A549 (cell line): ENCODE measurements at regions not wholly inside any gene's neighbourhood (a gene's known extent, or its start where the extent isn't known, plus 50 kb on each side); places are given as distances from the start of the nearest gene placed in this dataset.

Source experiments
- ATAC-seq, 2 experiments: fragments of 200-7000 bp in 1 of 2; fragments of >200 bp in 1 of 2; cut with Nextera tagmentation in 1 of 2; cut with Tn5 transposase in 1 of 2; 3 replicates each; pipeline versions ENCODE4 v1.8.0 to v1.9.1; 2018 to 2020; ENCODE audit warnings: mild to moderate bottlenecking in 1 of 2, moderate library complexity in 1 of 2
- CTCF ChIA-PET: fragments of 300-600 bp; sonication (Branson Sonifier 250); formaldehyde crosslinking; extraction: SDS; loops from one replicate; lab custom pipeline; 2021; ENCODE audit warnings: antibody characterized with exemption, inconsistent platforms; lab: Yijun Ruan, JAX
- POLR2A ChIA-PET: fragments of 350-600 bp; formaldehyde crosslinking; extraction: SDS; loops from one replicate; lab custom pipeline; 2021; ENCODE audit warnings: antibody characterized with exemption, inconsistent platforms; lab: Yijun Ruan, JAX
- DNase-seq, 2 experiments: peaks; one replicate each; pipeline versions ENCODE4 v3.0.0 to v3.0.0-alpha.2; 2011 to 2016; ENCODE audit warnings: low read depth in 1 of 2, low spot score in 1 of 2
- FAIRE-seq: peaks from 2 replicates; lab custom pipeline; 2011; peaks lifted over from hg19 to GRCh38; lab: Jason Lieb, UNC
- H3K27ac ChIP-seq, 2 experiments: fragments of >200 bp; sonication (Bioruptor Twin); formaldehyde crosslinking; 3 replicates each; pipeline ENCODE4 v1.5.1; 2016 to 2017
- H3K4me1 ChIP-seq: fragments of >200 bp; sonication (Bioruptor Twin); formaldehyde crosslinking; 3 replicates; pipeline ENCODE4 v1.6.1; 2016
- H3K4me2 ChIP-seq: fragments of >200 bp; sonication (Bioruptor Twin); formaldehyde crosslinking; 3 replicates; pipeline ENCODE4 v1.6.1; 2016
- H3K4me3 ChIP-seq: fragments of >200 bp; sonication (Bioruptor Twin); formaldehyde crosslinking; 3 replicates; pipeline ENCODE4 v1.5.1; 2016
- H3K9me3 ChIP-seq: fragments of >200 bp; sonication (Bioruptor Twin); formaldehyde crosslinking; 3 replicates; pipeline ENCODE4 v1.6.1; 2016
- BCL3 ChIP-seq: fragments of >200 bp; sonication (Bioruptor Twin); formaldehyde crosslinking; IDR thresholded peaks from 3 replicates; pipeline ENCODE4 v1.6.1; 2016
- BHLHE40 ChIP-seq: IDR thresholded peaks from 2 replicates; pipeline ENCODE4 v1.6.1; 2012; ENCODE audit warnings: low read depth, low read length, inconsistent platforms
- CBX2 ChIP-seq: fragments of 200-600 bp; sonication (generic); IDR thresholded peaks from 2 replicates; pipeline ENCODE4 v1.6.1; 2016; ENCODE audit warnings: low read depth, mild to moderate bottlenecking, borderline replicate concordance
- CEBPB ChIP-seq, 2 experiments: fragments of >200 bp in 1 of 2; sonication (Bioruptor Twin) in 1 of 2; formaldehyde crosslinking in 1 of 2; IDR thresholded peaks; 2 replicates each; pipeline ENCODE4 v1.6.1; 2012 to 2016
- CHD2 ChIP-seq: fragments of 150-350 bp; IDR thresholded peaks from 2 replicates; pipeline ENCODE4 v1.6.1; 2014; ENCODE audit warnings: low read length; ENCODE audit not compliant: partially characterized antibody
- E2F6 ChIP-seq: IDR thresholded peaks from 2 replicates; pipeline ENCODE4 v1.6.1; 2012; ENCODE audit warnings: low read depth, borderline replicate concordance
- EHF ChIP-seq: fragments of 250-450 bp; sonication (Bioruptor Pico); IDR thresholded peaks from 2 replicates; pipeline ENCODE4 v1.5.0; 2020; ENCODE audit warnings: mild to moderate bottlenecking
- EHMT2 ChIP-seq: fragments of 200-600 bp; sonication (generic); IDR thresholded peaks from 2 replicates; pipeline ENCODE4 v1.6.1; 2016; ENCODE audit warnings: antibody characterized with exemption, low read depth, mild to moderate bottlenecking, moderate library complexity
- EP300 ChIP-seq, 2 experiments: fragments of >200 bp; sonication (Bioruptor Twin); formaldehyde crosslinking; IDR thresholded peaks; 2 replicates in 1 of 2; 3 replicates in 1 of 2; pipeline ENCODE4 v1.6.1; 2016 to 2017
- HDAC2 ChIP-seq: fragments of 200-600 bp; sonication (generic); IDR thresholded peaks from 2 replicates; pipeline ENCODE4 v1.6.1; 2016
- HEYL ChIP-seq: fragments of 250-450 bp; sonication (Bioruptor Pico); IDR thresholded peaks from 2 replicates; pipeline ENCODE4 v1.8.0; 2021; ENCODE audit warnings: mild to moderate bottlenecking, moderate library complexity
- HMGXB4 ChIP-seq: fragments of 250-450 bp; sonication (Bioruptor Pico); IDR thresholded peaks from 2 replicates; pipeline ENCODE4 v1.5.0; 2021; ENCODE audit warnings: mild to moderate bottlenecking, moderate library complexity, borderline replicate concordance
- HOXA7 ChIP-seq: fragments of 250-450 bp; sonication (Bioruptor Pico); IDR thresholded peaks from 2 replicates; pipeline ENCODE4 v1.5.0; 2020; ENCODE audit warnings: mild to moderate bottlenecking, moderate library complexity
- KDM5A ChIP-seq: fragments of 200-600 bp; sonication (generic); IDR thresholded peaks from 2 replicates; pipeline ENCODE4 v1.6.1; 2016; ENCODE audit warnings: antibody characterized with exemption, mild to moderate bottlenecking
- MAZ ChIP-seq: fragments of 150-350 bp; IDR thresholded peaks from 2 replicates; pipeline ENCODE4 v1.6.1; 2014; ENCODE audit warnings: antibody characterized with exemption, low read depth, low read length, borderline replicate concordance
- NFE2L2 ChIP-seq: fragments of 150-350 bp; conservative IDR thresholded peaks from 2 replicates; pipeline ENCODE4 v1.6.1; 2014; ENCODE audit warnings: low read length
- NPAS2 ChIP-seq: fragments of 250-450 bp; sonication (Bioruptor Pico); IDR thresholded peaks from 2 replicates; pipeline ENCODE4 v1.8.0; 2022; ENCODE audit warnings: mild to moderate bottlenecking, moderate library complexity, borderline replicate concordance
- PHF8 ChIP-seq: fragments of 200-600 bp; sonication (generic); IDR thresholded peaks from 2 replicates; pipeline ENCODE4 v1.6.1; 2016; ENCODE audit warnings: low read depth, mild to moderate bottlenecking, antibody characterized with exemption, moderate library complexity, borderline replicate concordance
- POLR2AphosphoS2 ChIP-seq: conservative IDR thresholded peaks from 2 replicates; pipeline ENCODE4 v1.6.1; 2012; ENCODE audit warnings: low read length, improper control_type of control experiment, inconsistent platforms
- RAD21 ChIP-seq, 2 experiments: fragments of >200 bp in 1 of 2; sonication (Bioruptor Twin) in 1 of 2; formaldehyde crosslinking in 1 of 2; IDR thresholded peaks in 1 of 2; conservative IDR thresholded peaks in 1 of 2; 2 replicates in 1 of 2; 3 replicates in 1 of 2; pipeline ENCODE4 v1.6.1; 2012 to 2018; ENCODE audit warnings: inconsistent platforms in 1 of 2
- RARB ChIP-seq: fragments of 250-450 bp; sonication (Bioruptor Pico); IDR thresholded peaks from 2 replicates; pipeline ENCODE4 v1.8.0; 2021; ENCODE audit warnings: mild to moderate bottlenecking, moderate library complexity
- RCOR1 ChIP-seq: fragments of 150-350 bp; IDR thresholded peaks from 2 replicates; pipeline ENCODE4 v1.6.1; 2014; ENCODE audit warnings: antibody characterized with exemption, low read length, low read depth
- RFX5 ChIP-seq: fragments of 450-650 bp; IDR thresholded peaks from 2 replicates; pipeline ENCODE4 v1.7.1; 2014; ENCODE audit warnings: antibody characterized with exemption, mild to moderate bottlenecking, moderate library complexity
- RNF2 ChIP-seq: fragments of 200-600 bp; sonication (generic); IDR thresholded peaks from 2 replicates; pipeline ENCODE4 v1.6.1; 2016; ENCODE audit warnings: low read depth, mild to moderate bottlenecking, antibody characterized with exemption, moderate library complexity, borderline replicate concordance
- SMC3 ChIP-seq: fragments of >200 bp; sonication (Bioruptor Twin); formaldehyde crosslinking; IDR thresholded peaks from 3 replicates; pipeline ENCODE4 v1.6.1; 2018; ENCODE audit warnings: inconsistent platforms
- TFCP2L1 ChIP-seq: fragments of 250-450 bp; sonication (Bioruptor Pico); IDR thresholded peaks from 2 replicates; pipeline ENCODE4 v1.5.0; 2021; ENCODE audit warnings: mild to moderate bottlenecking
- USF2 ChIP-seq: fragments of 450-650 bp; IDR thresholded peaks from 2 replicates; pipeline ENCODE4 v1.6.1; 2014; ENCODE audit warnings: antibody characterized with exemption
- ZC3H11A ChIP-seq: fragments of 450-650 bp; IDR thresholded peaks from 2 replicates; pipeline ENCODE4 v1.6.1; 2014; ENCODE audit warnings: antibody characterized with exemption, mild to moderate bottlenecking
- ZFP36 ChIP-seq: fragments of 450-650 bp; IDR thresholded peaks from 2 replicates; pipeline ENCODE4 v1.6.1; 2014; ENCODE audit warnings: borderline replicate concordance; ENCODE audit not compliant: partially characterized antibody
- ZSCAN20 ChIP-seq: fragments of 250-450 bp; sonication (Bioruptor Pico); IDR thresholded peaks from 2 replicates; pipeline ENCODE4 v1.8.0; 2022; ENCODE audit warnings: mild to moderate bottlenecking, moderate library complexity
- WGBS: methylation state at CpG from one replicate; pipeline ENCODE4 v1.1.6; 2017; ENCODE audit errors: missing lambda C conversion rate; 5-methylcytosine and 5-hydroxymethylcytosine counted together

DNA sequence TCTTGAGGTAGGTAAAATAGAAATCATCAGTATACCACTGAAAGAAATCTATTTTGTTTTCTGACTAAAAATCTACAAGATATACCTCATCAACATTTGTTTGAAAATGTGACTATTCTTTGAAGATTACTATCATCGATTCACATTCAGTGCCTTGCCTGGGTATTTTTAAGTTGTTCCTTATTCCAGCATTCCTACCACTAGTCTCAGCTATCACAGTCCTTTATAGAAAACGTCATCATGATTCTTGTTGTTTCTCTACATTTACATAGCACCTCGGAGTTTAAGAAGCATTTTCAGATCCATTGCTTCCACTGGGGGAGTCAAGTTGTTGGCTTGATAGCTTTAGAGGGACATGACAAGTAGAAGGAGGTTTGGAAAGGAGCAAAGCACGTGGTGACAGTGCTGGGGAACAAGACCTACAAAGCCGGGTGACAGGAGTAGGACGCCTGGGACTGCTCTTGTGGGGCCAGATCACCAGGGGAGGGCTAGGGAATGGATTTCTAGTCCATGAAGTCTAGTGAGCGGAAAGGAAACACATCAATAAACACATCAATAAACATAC, 61.5 kb downstream of the HES1 start:
- no peak overlapping the region for H3K4me3 ChIP-seq
- FAIRE-seq (no peak), ATAC-seq (no peak), DNase-seq (no peak)
- H3K4me2 ChIP-seq = no peak overlapping the region
- CTCF ChIA-PET = no interaction called here
- TF ChIP-seq USF2 (no peak), E2F6 (no peak), KDM5A (no peak), ZC3H11A (no peak), BCL3 (no peak), RCOR1 (no peak), RNF2 (no peak), MAZ (no peak), HEYL (CRISPR knock-in tag) (no peak), NPAS2 (CRISPR knock-in tag) (no peak), BHLHE40 (no peak), CEBPB (IDR thresholded peaks at IDR 0.05) (no peak), CBX2 (no peak), NFE2L2 (no peak), HMGXB4 (CRISPR knock-in tag) (no peak), EHMT2 (no peak)
- H3K9me3 ChIP-seq = no peaks in the 10 kb centered on the region
- POLR2A ChIA-PET = no interaction called here
- no peak overlapping the region for H3K27ac ChIP-seq
- H3K4me1 ChIP-seq = no peaks in the 10 kb centered on the region
- WGBS = 53% methylated on average over 7 of the region's 7 CpGs

DNA sequence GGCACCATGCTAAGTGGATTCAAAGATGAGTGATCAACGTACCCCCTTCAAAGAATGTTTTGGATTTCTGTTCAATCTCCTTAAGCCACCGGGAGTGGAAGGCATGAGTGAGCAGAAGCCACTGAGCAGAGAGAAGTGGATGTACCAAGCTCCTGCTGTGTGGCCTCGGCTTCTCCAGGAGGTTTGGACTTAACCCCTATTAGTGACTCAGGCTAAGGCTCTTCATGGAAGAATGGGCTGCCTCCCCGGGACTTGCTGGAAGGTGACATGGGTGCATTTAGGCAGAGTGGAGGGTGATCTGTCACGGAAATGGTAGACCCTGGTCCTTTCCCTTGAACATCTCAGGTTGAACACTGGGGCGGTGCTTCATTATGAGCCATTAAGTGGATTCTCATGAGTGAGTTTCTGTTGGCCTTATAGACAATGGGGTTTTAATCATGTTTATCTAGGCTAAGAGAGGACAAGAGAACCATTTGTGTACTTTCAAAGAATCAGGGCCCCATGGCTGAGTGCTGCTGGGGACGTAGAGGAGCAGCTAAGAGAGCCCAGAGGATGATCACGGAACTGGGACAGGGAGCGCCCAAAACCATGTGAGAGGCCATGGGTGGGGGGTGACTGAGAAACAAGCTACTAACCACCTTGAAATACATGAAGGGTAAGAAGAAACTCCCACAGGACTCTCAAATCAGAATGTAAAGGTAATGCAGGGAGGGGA, 62.2 kb downstream of the HES1 start:
- CTCF ChIA-PET = no interaction called here

More for the DNA sequence above, 62.2 kb downstream of the HES1 start:
- no peak overlapping the region for H3K4me2 ChIP-seq
- DNase-seq (no peak), FAIRE-seq (no peak), ATAC-seq (no peak)
- POLR2A ChIA-PET = no interaction called here
- no peaks in the 10 kb centered on the region for H3K4me1 ChIP-seq
- no peaks in the 10 kb centered on the region for H3K9me3 ChIP-seq
- TF ChIP-seq RAD21 (conservative IDR thresholded peaks at IDR 0.05 in 1 of 2, IDR thresholded peaks at IDR 0.05 in 1 of 2) (no peak), RARB (CRISPR knock-in tag) (no peak), ZFP36 (no peak), EP300 (IDR thresholded peaks at IDR 0.05) (no peak), POLR2AphosphoS2 (no peak), TFCP2L1 (CRISPR knock-in tag) (no peak), HOXA7 (no peak), RFX5 (no peak), ZSCAN20 (CRISPR knock-in tag) (no peak), SMC3 (no peak), HDAC2 (no peak), EHF (no peak), HMGXB4 (CRISPR knock-in tag) (no peak), CHD2 (no peak), PHF8 (no peak), BCL3 (no peak)
- H3K27ac ChIP-seq = no peak overlapping the region
- H3K4me3 ChIP-seq = no peak overlapping the region
- 74% methylated on average over 9 of the region's 9 CpGs for WGBS
